Astrocyte (in vitro differentiated cells and primary cell): ENCODE measurements at regions not wholly inside any gene's neighbourhood (a gene's known extent, or its start where the extent isn't known, plus 50 kb on each side); places are given as distances from the start of the nearest gene placed in this dataset.

Source experiments
- EZH2 ChIP-seq: IDR thresholded peaks from 2 replicates; pipeline ENCODE4 v1.6.1; 2012; ENCODE audit warnings: mild to moderate bottlenecking, low read length, inconsistent platforms; ENCODE audit not compliant: insufficient read depth
- TF ChIP-seq, protein P1 (sequence below): IDR thresholded peaks from 2 replicates; pipeline ENCODE4 v1.5.1; 2011; ENCODE audit warnings: low read depth, mild to moderate bottlenecking, inconsistent platforms, low read length, moderate library complexity; ENCODE audit not compliant: insufficient read depth

DNA sequence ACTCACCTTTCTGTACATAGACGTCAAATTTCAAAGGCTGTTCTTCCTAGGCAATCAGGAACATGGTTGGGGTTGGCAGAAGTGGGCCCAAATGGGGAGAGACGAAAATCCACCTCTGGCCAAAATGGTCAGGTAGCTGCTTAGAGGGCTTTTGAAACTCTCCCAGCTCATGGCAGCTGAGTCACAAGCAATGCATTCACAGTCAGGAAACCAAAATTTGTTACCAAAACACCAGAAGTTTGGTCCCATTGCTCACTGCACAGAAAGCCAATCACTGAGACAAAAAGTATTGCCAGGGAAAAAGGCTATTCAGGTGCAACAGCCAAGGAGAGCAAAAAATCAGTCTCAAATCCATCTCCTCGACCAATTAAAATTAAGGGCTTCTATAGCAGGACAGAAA is 539.6 kb upstream of the CCDC54 start:
- no peak for TF ChIP-seq EZH2
- TF ChIP-seq, protein P1, sequence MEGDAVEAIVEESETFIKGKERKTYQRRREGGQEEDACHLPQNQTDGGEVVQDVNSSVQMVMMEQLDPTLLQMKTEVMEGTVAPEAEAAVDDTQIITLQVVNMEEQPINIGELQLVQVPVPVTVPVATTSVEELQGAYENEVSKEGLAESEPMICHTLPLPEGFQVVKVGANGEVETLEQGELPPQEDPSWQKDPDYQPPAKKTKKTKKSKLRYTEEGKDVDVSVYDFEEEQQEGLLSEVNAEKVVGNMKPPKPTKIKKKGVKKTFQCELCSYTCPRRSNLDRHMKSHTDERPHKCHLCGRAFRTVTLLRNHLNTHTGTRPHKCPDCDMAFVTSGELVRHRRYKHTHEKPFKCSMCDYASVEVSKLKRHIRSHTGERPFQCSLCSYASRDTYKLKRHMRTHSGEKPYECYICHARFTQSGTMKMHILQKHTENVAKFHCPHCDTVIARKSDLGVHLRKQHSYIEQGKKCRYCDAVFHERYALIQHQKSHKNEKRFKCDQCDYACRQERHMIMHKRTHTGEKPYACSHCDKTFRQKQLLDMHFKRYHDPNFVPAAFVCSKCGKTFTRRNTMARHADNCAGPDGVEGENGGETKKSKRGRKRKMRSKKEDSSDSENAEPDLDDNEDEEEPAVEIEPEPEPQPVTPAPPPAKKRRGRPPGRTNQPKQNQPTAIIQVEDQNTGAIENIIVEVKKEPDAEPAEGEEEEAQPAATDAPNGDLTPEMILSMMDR: no peak
